H1 (cell line): ENCODE measurements at regions not wholly inside any gene's neighbourhood (a gene's known extent, or its start where the extent isn't known, plus 50 kb on each side); places are given as distances from the start of the nearest gene placed in this dataset.

Experiments used
- CTCF ChIA-PET: fragments of 300-600 bp; sonication (Branson Sonifier 250); formaldehyde crosslinking; loops from one replicate; lab custom pipeline; 2021; ENCODE audit not compliant: partially characterized antibody; lab: Charles Lee
- POLR2A ChIA-PET: fragments of 300-600 bp; sonication (Branson Sonifier 250); formaldehyde crosslinking; loops from one replicate; lab custom pipeline; 2021; ENCODE audit warnings: inconsistent platforms; ENCODE audit not compliant: partially characterized antibody; lab: Charles Lee
- DNase-seq, 2 experiments: peaks; one replicate each; pipeline versions ENCODE4 v3.0.0 to v3.0.0-alpha.2; 2010 to 2022; ENCODE audit warnings: low spot score in 2 of 2, low read depth in 1 of 2, mixed read lengths in 1 of 2
- FAIRE-seq: peaks from 2 replicates; lab custom pipeline; 2011; peaks lifted over from hg19 to GRCh38; lab: Jason Lieb, UNC
- H2AFZ ChIP-seq: 2 replicates; pipeline ENCODE4 v1.8.1; 2012; ENCODE audit warnings: low read length, inconsistent platforms
- H2AK5ac ChIP-seq: 2 replicates; pipeline ENCODE4 v1.6.1; 2013; ENCODE audit warnings: low read depth, low read length
- H2BK120ac ChIP-seq: replicated peaks from 2 replicates; pipeline ENCODE3; 2013; ENCODE audit warnings: low read depth, low read length, inconsistent platforms
- H2BK12ac ChIP-seq: 2 replicates; pipeline ENCODE4 v1.6.1; 2013; ENCODE audit warnings: low read depth, low read length
- H2BK15ac ChIP-seq: 2 replicates; pipeline ENCODE4 v1.6.1; 2013; ENCODE audit warnings: low read length
- H2BK20ac ChIP-seq: 2 replicates; pipeline ENCODE4 v1.6.1; 2013; ENCODE audit warnings: low read length
- H2BK5ac ChIP-seq: 2 replicates; pipeline ENCODE4 v1.6.1; 2013; ENCODE audit warnings: low read depth, low read length
- H3K14ac ChIP-seq: 2 replicates; pipeline ENCODE4 v1.6.1; 2013; ENCODE audit warnings: inconsistent platforms; ENCODE audit not compliant: insufficient read length
- H3K18ac ChIP-seq: 2 replicates; pipeline ENCODE4 v1.6.1; 2013; ENCODE audit warnings: low read length; ENCODE audit errors: extremely low read depth
- H3K23ac ChIP-seq: 2 replicates; pipeline ENCODE4 v1.6.1; 2013; ENCODE audit warnings: inconsistent platforms; ENCODE audit not compliant: insufficient read length
- H3K23me2 ChIP-seq: 2 replicates; pipeline ENCODE4 v1.6.1; 2013; ENCODE audit warnings: low read depth, low read length
- H3K27ac ChIP-seq: 2 replicates; pipeline ENCODE4 v1.6.1; 2011; ENCODE audit warnings: low read depth, low read length, inconsistent platforms
- H3K27me3 ChIP-seq, 4 experiments: replicated peaks in 1 of 4; 1 replicate in 1 of 4; 2 replicates in 3 of 4; pipeline versions ENCODE4 v1.6.1 to v1.8.1; 2011 to 2013; ENCODE audit warnings: low read length in 3 of 4, mild to moderate bottlenecking in 3 of 4, inconsistent platforms in 2 of 4, mixed read lengths in 2 of 4, moderate library complexity in 1 of 4; ENCODE audit not compliant: control insufficient read depth in 3 of 4, insufficient read depth in 3 of 4; ENCODE audit errors: extremely low read depth in 1 of 4
- H3K36me3 ChIP-seq, 4 experiments: 2 replicates each; pipeline versions ENCODE4 v1.6.1 to v1.8.1; 2011 to 2013; ENCODE audit warnings: mild to moderate bottlenecking in 4 of 4, low read length in 3 of 4, moderate library complexity in 2 of 4, control low read depth in 1 of 4, inconsistent platforms in 1 of 4; ENCODE audit not compliant: insufficient read depth in 4 of 4, control insufficient read depth in 2 of 4
- H3K4ac ChIP-seq: replicated peaks from 2 replicates; pipeline ENCODE3; 2013; ENCODE audit warnings: low read length, low read depth, mixed read lengths, inconsistent platforms; ENCODE audit not compliant: insufficient read length
- H3K4me1 ChIP-seq, 4 experiments: replicated peaks in 1 of 4; 1 replicate in 1 of 4; 2 replicates in 3 of 4; pipeline versions ENCODE4 v1.6.1 to v1.8.1; 2011 to 2013; ENCODE audit warnings: low read length in 3 of 4, inconsistent platforms in 2 of 4, mixed read lengths in 1 of 4; ENCODE audit not compliant: insufficient read depth in 4 of 4, control insufficient read depth in 3 of 4
- H3K4me2 ChIP-seq, 2 experiments: 2 replicates each; pipeline versions ENCODE4 v1.6.1 to v1.8.1; 2011 to 2013; ENCODE audit warnings: low read depth in 2 of 2, low read length in 2 of 2, control low read depth in 1 of 2, inconsistent platforms in 1 of 2, mild to moderate bottlenecking in 1 of 2; ENCODE audit not compliant: insufficient read depth in 1 of 2
- H3K4me3 ChIP-seq, 4 experiments: fragments of 200-600, 300-600 bp in 1 of 4; sonication (generic), shearing (Covaris generic), sonication (Bioruptor Twin) in 1 of 4; 2 replicates each; pipeline versions ENCODE4 v1.5.1 to v1.8.1; 2011 to 2016; ENCODE audit warnings: low read length in 4 of 4, low read depth in 3 of 4, control low read depth in 2 of 4, inconsistent platforms in 2 of 4, mild to moderate bottlenecking in 2 of 4, mixed read lengths in 1 of 4, moderate library complexity in 1 of 4; ENCODE audit not compliant: insufficient read depth in 2 of 4; ENCODE audit errors: extremely low read depth in 1 of 4
- H3K56ac ChIP-seq: replicated peaks from 2 replicates; pipeline ENCODE3; 2013; ENCODE audit warnings: low read depth, mild to moderate bottlenecking, mixed read lengths, low read length, inconsistent platforms; ENCODE audit not compliant: insufficient read length
- H3K79me1 ChIP-seq: 2 replicates; pipeline ENCODE4 v1.6.1; 2013; ENCODE audit warnings: low read depth, low read length, control low read depth
- H3K79me2 ChIP-seq, 2 experiments: 2 replicates each; pipeline versions ENCODE4 v1.6.1 to v1.8.1; 2012 to 2013; ENCODE audit warnings: low read length in 2 of 2, mild to moderate bottlenecking in 2 of 2, inconsistent platforms in 1 of 2; ENCODE audit not compliant: insufficient read depth in 2 of 2, control insufficient read depth in 1 of 2
- H3K9ac ChIP-seq, 4 experiments: replicated peaks in 1 of 4; 1 replicate in 1 of 4; 2 replicates in 3 of 4; pipeline versions ENCODE4 v1.6.1 to v1.8.1; 2011 to 2013; ENCODE audit warnings: low read depth in 3 of 4, low read length in 3 of 4, control low read depth in 2 of 4, mild to moderate bottlenecking in 2 of 4, moderate library complexity in 2 of 4, inconsistent platforms in 1 of 4; ENCODE audit errors: extremely low read depth in 1 of 4
- H3K9me3 ChIP-seq, 2 experiments: 2 replicates each; pipeline versions ENCODE4 v1.6.1 to v1.8.1; 2012 to 2013; ENCODE audit warnings: mild to moderate bottlenecking in 2 of 2, moderate library complexity in 2 of 2, control low read depth in 1 of 2, inconsistent platforms in 1 of 2, low read depth in 1 of 2, low read length in 1 of 2, mixed read lengths in 1 of 2; ENCODE audit not compliant: insufficient read depth in 2 of 2
- H4K20me1 ChIP-seq, 2 experiments: replicated peaks in 1 of 2; 2 replicates each; pipeline versions ENCODE3 to v1.8.1; 2011 to 2013; ENCODE audit warnings: inconsistent platforms in 2 of 2, low read length in 2 of 2, mild to moderate bottlenecking in 1 of 2; ENCODE audit not compliant: insufficient read depth in 2 of 2, control insufficient read depth in 1 of 2
- H4K5ac ChIP-seq: 2 replicates; pipeline ENCODE4 v1.6.1; 2013; ENCODE audit warnings: low read length, low read depth, mixed read lengths, inconsistent platforms; ENCODE audit not compliant: insufficient read length
- H4K8ac ChIP-seq: 2 replicates; pipeline ENCODE4 v1.8.0; 2013; ENCODE audit warnings: mild to moderate bottlenecking, moderate library complexity, low read length, inconsistent platforms; ENCODE audit not compliant: insufficient read depth; ENCODE audit errors: extremely low read depth
- H4K91ac ChIP-seq: replicated peaks from 2 replicates; pipeline ENCODE3; 2013; ENCODE audit warnings: low read length, mixed read lengths, inconsistent platforms; ENCODE audit not compliant: insufficient read length
- ATF3 ChIP-seq: IDR thresholded peaks from 2 replicates; pipeline ENCODE4 v1.6.1; 2011; ENCODE audit warnings: low read depth, mild to moderate bottlenecking, low read length; ENCODE audit not compliant: insufficient read depth
- BRCA1 ChIP-seq: IDR thresholded peaks from 2 replicates; pipeline ENCODE4 v1.6.1; 2012; ENCODE audit warnings: low read depth, low read length, improper control_type of control experiment
- CHD2 ChIP-seq: IDR thresholded peaks from 2 replicates; pipeline ENCODE4 v1.6.1; 2012; ENCODE audit warnings: low read length, improper control_type of control experiment
- EZH2 ChIP-seq: fragments of 200-600 bp; sonication (generic); IDR thresholded peaks from 2 replicates; pipeline ENCODE4 v1.7.1; 2012; ENCODE audit warnings: low read depth, mild to moderate bottlenecking, moderate library complexity, low read length, inconsistent platforms; ENCODE audit not compliant: severe bottlenecking
- JUND ChIP-seq: IDR thresholded peaks from 2 replicates; pipeline ENCODE4 v1.6.1; 2011; ENCODE audit warnings: mild to moderate bottlenecking, improper control_type of control experiment, low read length
- KDM5A ChIP-seq: fragments of 200-600 bp; IDR thresholded peaks from 2 replicates; pipeline ENCODE4 v1.7.1; 2012; ENCODE audit warnings: mild to moderate bottlenecking, low read length, inconsistent platforms, mixed read lengths
- MAFK ChIP-seq: IDR thresholded peaks from 2 replicates; pipeline ENCODE4 v1.6.1; 2012; ENCODE audit warnings: low read depth, mild to moderate bottlenecking, improper control_type of control experiment, low read length
- RNF2 ChIP-seq: fragments of 200-900, 300-1000 bp; sonication (generic); IDR thresholded peaks from 2 replicates; pipeline ENCODE4 v1.7.1; 2016; ENCODE audit warnings: borderline replicate concordance, low read depth, mild to moderate bottlenecking, antibody characterized with exemption, low read length; ENCODE audit not compliant: poor library complexity, severe bottlenecking; ENCODE audit errors: missing control alignments
- SP2 ChIP-seq: IDR thresholded peaks from 2 replicates; pipeline ENCODE4 v1.6.1; 2012; ENCODE audit warnings: mild to moderate bottlenecking, low read length, inconsistent platforms
- TAF1 ChIP-seq: IDR thresholded peaks from 2 replicates; pipeline ENCODE4 v1.6.1; 2011; ENCODE audit warnings: mild to moderate bottlenecking, low read depth, low read length
- WGBS, 2 experiments: shearing (Covaris generic) in 1 of 2; methylation state at CpG; one replicate each; pipeline versions ENCODE4 v1.1.6 to v1.1.7; 2013 to 2015; ENCODE audit warnings: low lambda C conversion rate in 2 of 2, mixed read lengths in 2 of 2, inconsistent platforms in 1 of 2, low coverage in 1 of 2, missing lambda C conversion rate in 1 of 2; ENCODE audit not compliant: insufficient replicate concordance in 2 of 2, insufficient coverage in 1 of 2, insufficient read length in 1 of 2; ENCODE audit errors: extremely low coverage in 1 of 2, missing lambda C conversion rate in 1 of 2; 5-methylcytosine and 5-hydroxymethylcytosine counted together
- TF ChIP-seq, protein P1 (sequence below): IDR thresholded peaks from 2 replicates; pipeline ENCODE4 v1.6.1; 2012; ENCODE audit warnings: inconsistent platforms

GRCh38 chr11:106172386-106172991, 95.0 kb downstream of the AASDHPPT start:
- H3K27me3 ChIP-seq = no peaks in the 10 kb centered on the region
- DNase-seq = no peak
- H4K8ac ChIP-seq = no peak overlapping the region
- no peak overlapping the region for H2AFZ ChIP-seq
- no peak overlapping the region for H2BK12ac ChIP-seq
- H2BK120ac ChIP-seq = no peak overlapping the region
- H3K79me1 ChIP-seq = no peaks in the 10 kb centered on the region
- H3K23me2 ChIP-seq = no peaks in the 10 kb centered on the region
- FAIRE-seq = no peak
- H3K9ac ChIP-seq = no peak overlapping the region
- CTCF ChIA-PET = interaction anchor here (1.5 kb wide), 1 partner anchor 16 kb away, joined by 4 read pairs; no protein-coding TSS in a partner anchor
- no peak overlapping the region for H3K56ac ChIP-seq
- peaks cover 0 to 3% (median 1%) of the 10 kb centered on the region in 4 experiments; a peak in 2 of 7 replicates for H3K4me1 ChIP-seq
- no peaks in the 10 kb centered on the region for H4K20me1 ChIP-seq
- no peak overlapping the region for H3K4me3 ChIP-seq
- no peak overlapping the region for H2BK15ac ChIP-seq
- no peak overlapping the region for H3K14ac ChIP-seq
- POLR2A ChIA-PET = no interaction called here
- H3K18ac ChIP-seq = no peak overlapping the region
- no peak overlapping the region for H3K4me2 ChIP-seq
- 89% methylated on average over 4 of the region's 4 CpGs; no CpG with 5 or more reads in 1 of the 2 experiments for WGBS, 2 experiments
- H4K5ac ChIP-seq = no peak overlapping the region
- H3K23ac ChIP-seq = no peak overlapping the region
- H3K9me3 ChIP-seq = 0 out of 4 replicates have a peak, but pooled peaks cover 0 to 7% of the 10 kb centered on the region in 2 experiments
- no peak overlapping the region for H2AK5ac ChIP-seq
- H4K91ac ChIP-seq = no peak overlapping the region
- no peaks in the 10 kb centered on the region for H3K79me2 ChIP-seq
- H2BK20ac ChIP-seq = no peak overlapping the region
- no peak overlapping the region for H2BK5ac ChIP-seq
- H3K27ac ChIP-seq = no peak overlapping the region
- no peaks in the 10 kb centered on the region for H3K36me3 ChIP-seq
- no peak overlapping the region for H3K4ac ChIP-seq
- TF ChIP-seq RNF2 (no peak), JUND (no peak), MAFK (no peak), KDM5A (no peak), BRCA1 (no peak), TAF1 (no peak), CHD2 (no peak), ATF3 (no peak), EZH2 (no peak), SP2 (no peak)
- TF ChIP-seq, protein P1, sequence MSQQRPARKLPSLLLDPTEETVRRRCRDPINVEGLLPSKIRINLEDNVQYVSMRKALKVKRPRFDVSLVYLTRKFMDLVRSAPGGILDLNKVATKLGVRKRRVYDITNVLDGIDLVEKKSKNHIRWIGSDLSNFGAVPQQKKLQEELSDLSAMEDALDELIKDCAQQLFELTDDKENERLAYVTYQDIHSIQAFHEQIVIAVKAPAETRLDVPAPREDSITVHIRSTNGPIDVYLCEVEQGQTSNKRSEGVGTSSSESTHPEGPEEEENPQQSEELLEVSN = no peak
